CD4-positive, alpha-beta T cell (primary cell): ENCODE measurements at regions not wholly inside any gene's neighbourhood (a gene's known extent, or its start where the extent isn't known, plus 50 kb on each side); places are given as distances from the start of the nearest gene placed in this dataset.

Experiments
- ATAC-seq: fragments of 200-7000 bp; cut with Tn5 transposase; one replicate; pipeline ENCODE4 v1.10.0; 2022; ENCODE audit warnings: mild to moderate bottlenecking; ENCODE audit not compliant: poor library complexity
- CTCF ChIA-PET: fragments of 350-600 bp; sonication (Branson Sonifier 250); formaldehyde crosslinking; loops from one replicate; lab custom pipeline; 2021; ENCODE audit warnings: antibody characterized with exemption, inconsistent platforms; lab: Charles Lee
- POLR2A ChIA-PET: fragments of 350-600 bp; sonication (Branson Sonifier 250); formaldehyde crosslinking; loops from one replicate; lab custom pipeline; 2021; ENCODE audit warnings: antibody characterized with exemption, inconsistent platforms; lab: Charles Lee
- DNase-seq, 14 experiments: peaks; one replicate each; pipeline ENCODE4 v3.0.0-alpha.2; 2013 to 2020; ENCODE audit warnings: mixed read lengths in 2 of 14
- H3K27ac ChIP-seq, 2 donors: one replicate each; pipeline versions ENCODE4 v1.5.1 to v1.7.0; 2013; ENCODE audit warnings: low read length in 2 of 2, low read depth in 1 of 2, mild to moderate bottlenecking in 1 of 2
- H3K27me3 ChIP-seq, 2 experiments: 1 replicate in 1 of 2; 2 replicates in 1 of 2; pipeline versions ENCODE4 v1.6.1 to v1.7.0; 2013; ENCODE audit warnings: low read length in 2 of 2, control low read depth in 1 of 2, mild to moderate bottlenecking in 1 of 2, moderate library complexity in 1 of 2; ENCODE audit not compliant: insufficient read depth in 2 of 2, control insufficient read depth in 1 of 2
- H3K36me3 ChIP-seq: one replicate; pipeline ENCODE4 v1.6.1; 2013; ENCODE audit warnings: low read length, control low read depth; ENCODE audit not compliant: insufficient read depth
- H3K4me1 ChIP-seq: one replicate; pipeline ENCODE4 v1.6.1; 2013; ENCODE audit warnings: low read length, control low read depth; ENCODE audit not compliant: insufficient read depth
- H3K4me3 ChIP-seq: one replicate; pipeline ENCODE4 v1.5.1; 2013; ENCODE audit warnings: mild to moderate bottlenecking, low read length, moderate library complexity
- H3K9me3 ChIP-seq, 2 experiments: 1 replicate in 1 of 2; 2 replicates in 1 of 2; pipeline versions ENCODE4 v1.6.1 to v1.7.0; 2013; ENCODE audit warnings: low read length in 2 of 2, mild to moderate bottlenecking in 2 of 2, control low read depth in 1 of 2, moderate library complexity in 1 of 2; ENCODE audit not compliant: control insufficient read depth in 1 of 2, insufficient read depth in 1 of 2
- H3K27ac Mint-ChIP-seq: one replicate; pipeline ENCODE4 v1.8.0; 2020; ENCODE audit warnings: mixed read lengths
- H3K27me3 Mint-ChIP-seq: one replicate; pipeline ENCODE4 v1.8.0; 2021; ENCODE audit warnings: mixed read lengths
- H3K36me3 Mint-ChIP-seq: one replicate; pipeline ENCODE4 v1.8.0; 2021; ENCODE audit warnings: low read depth, mixed read lengths
- H3K4me1 Mint-ChIP-seq: one replicate; pipeline ENCODE4 v1.8.0; 2021; ENCODE audit warnings: low read depth, mixed read lengths
- H3K4me3 Mint-ChIP-seq: one replicate; pipeline ENCODE4 v1.8.0; 2020; ENCODE audit warnings: mild to moderate bottlenecking, mixed read lengths
- H3K9me3 Mint-ChIP-seq: one replicate; pipeline ENCODE4 v1.8.0; 2020; ENCODE audit warnings: mixed read lengths
- CTCF ChIP-seq: fragments of 200-600 bp; IDR thresholded peaks from one replicate; pipeline ENCODE4 v1.8.0; 2022; ENCODE audit warnings: antibody characterized with exemption, mild to moderate bottlenecking
- intact Hi-C, 2 experiments: fragments of 100-400 bp; cut with DNase I in 1 of 2; cut with micrococcal nuclease in 1 of 2; formaldehyde crosslinking; loops; one replicate each; pipeline versions ENCODE4 v1.15.1 to v1.9.0; 2023 to 2025; cut with DNase I, micrococcal nuclease

- H3K4me1 Mint-ChIP-seq: no peaks in the 10 kb centered on the region
Measured at GRCh38 chr1:29428997-29429396, 192.7 kb downstream of the PTPRU start.

GRCh38 chr1:29428280-29428615 lies 191.9 kb downstream of the PTPRU start:
- intact Hi-C loops: no loop called here
- no peak overlapping the region for H3K27ac ChIP-seq
- H3K9me3 ChIP-seq: peaks cover 0 to 3% of the 10 kb centered on the region in 2 experiments
- Mint-ChIP-seq H3K27me3 (peaks cover 35% of the 10 kb centered on the region), H3K9me3 (peaks cover 4% of the 10 kb centered on the region), H3K4me1 (no peaks in the 10 kb centered on the region), H3K36me3 (no peaks in the 10 kb centered on the region), H3K4me3 (no peak overlapping the region), H3K27ac (no peak overlapping the region)
- H3K36me3 ChIP-seq: no peaks in the 10 kb centered on the region
- ATAC-seq (no peak), DNase-seq (no peak)
- H3K4me3 ChIP-seq: no peak overlapping the region
- H3K4me1 ChIP-seq: no peaks in the 10 kb centered on the region
- ChIA-PET CTCF (no interaction called here), POLR2A (no interaction called here)
- H3K27me3 ChIP-seq: peaks cover 0 to 4% of the 10 kb centered on the region in 2 experiments
- no peak for TF ChIP-seq CTCF

More at GRCh38 chr1:29428997-29429396, 192.7 kb downstream of the PTPRU start:
- Histone ChIP-seq H3K4me3 (no peak overlapping the region), H3K9me3 (peaks cover 0 to 3% of the 10 kb centered on the region in 2 experiments), H3K36me3 (no peaks in the 10 kb centered on the region), H3K27ac (no peak overlapping the region), H3K27me3 (peaks cover 0 to 4% of the 10 kb centered on the region in 2 experiments), H3K4me1 (no peaks in the 10 kb centered on the region)
- intact Hi-C loops: no loop called here
- H3K27me3 Mint-ChIP-seq: peaks cover 34% of the 10 kb centered on the region
- H3K4me3 Mint-ChIP-seq: no peak overlapping the region
- no peak for ATAC-seq
- CTCF ChIA-PET: no interaction called here
- H3K9me3 Mint-ChIP-seq: peaks cover 4% of the 10 kb centered on the region
- TF ChIP-seq CTCF: no peak
- no peaks in the 10 kb centered on the region for H3K36me3 Mint-ChIP-seq
- POLR2A ChIA-PET: no interaction called here
- DNase-seq: no peak
- no peak overlapping the region for H3K27ac Mint-ChIP-seq

- TF ChIP-seq CTCF: no peak
- ChIA-PET CTCF (no interaction called here), POLR2A (no interaction called here)
- Histone ChIP-seq H3K36me3 (no peaks in the 10 kb centered on the region), H3K27me3 (peaks cover 0 to 4% of the 10 kb centered on the region in 2 experiments), H3K9me3 (no peaks in the 10 kb centered on the region), H3K4me3 (no peak overlapping the region), H3K27ac (no peak overlapping the region), H3K4me1 (no peaks in the 10 kb centered on the region)
- Mint-ChIP-seq H3K4me1 (no peaks in the 10 kb centered on the region), H3K9me3 (peaks cover 4% of the 10 kb centered on the region), H3K4me3 (no peak overlapping the region), H3K36me3 (no peaks in the 10 kb centered on the region), H3K27ac (no peak overlapping the region), H3K27me3 (peaks cover 40% of the 10 kb centered on the region)
- ATAC-seq (no peak), DNase-seq (no peak)
- intact Hi-C loops: no loop called here
Measured at GRCh38 chr1:29427614-29428279, 191.4 kb downstream of the PTPRU start.
